Fibroblast of lung (primary cell): ENCODE measurements at regions not wholly inside any gene's neighbourhood (a gene's known extent, or its start where the extent isn't known, plus 50 kb on each side); places are given as distances from the start of the nearest gene placed in this dataset.

Experiments used
- DNase-seq, 2 donors: peaks; one replicate each; pipeline versions ENCODE4 v3.0.0 to v3.0.0-alpha.2; 2010; ENCODE audit warnings: low read depth in 2 of 2
- H2AFZ ChIP-seq: 2 replicates; pipeline ENCODE4 v1.5.1; 2012; ENCODE audit warnings: low read length, control low read depth, inconsistent platforms
- H3K27ac ChIP-seq: 2 replicates; pipeline ENCODE4 v1.5.1; 2011; ENCODE audit warnings: low read length, control low read depth; ENCODE audit not compliant: insufficient read depth
- H3K27me3 ChIP-seq: 2 replicates; pipeline ENCODE4 v1.5.1; 2011; ENCODE audit warnings: mild to moderate bottlenecking, low read length; ENCODE audit not compliant: control insufficient read depth, insufficient read depth
- H3K36me3 ChIP-seq: 2 replicates; pipeline ENCODE4 v1.5.1; 2011; ENCODE audit warnings: low read length; ENCODE audit not compliant: control insufficient read depth, insufficient read depth
- H3K4me1 ChIP-seq: 2 replicates; pipeline ENCODE4 v1.5.1; 2011; ENCODE audit warnings: low read length; ENCODE audit not compliant: control insufficient read depth, insufficient read depth; ENCODE audit errors: extremely low read depth
- H3K4me2 ChIP-seq: 2 replicates; pipeline ENCODE4 v1.5.1; 2011; ENCODE audit warnings: low read length, control low read depth; ENCODE audit not compliant: insufficient read depth; ENCODE audit errors: extremely low read depth
- H3K4me3 ChIP-seq, 4 experiments: fragments of 200-600 bp in 1 of 4; sonication (generic) in 1 of 4; replicated peaks in 1 of 4; 2 replicates each; pipeline ENCODE4 v1.5.1; 2011 to 2016; ENCODE audit warnings: low read length in 4 of 4, low read depth in 3 of 4, mild to moderate bottlenecking in 3 of 4, control low read depth in 2 of 4, inconsistent platforms in 1 of 4, mixed read lengths in 1 of 4; ENCODE audit not compliant: insufficient read depth in 1 of 4; ENCODE audit errors: control extremely low read depth in 1 of 4
- H3K79me2 ChIP-seq: 2 replicates; pipeline ENCODE4 v1.5.1; 2012; ENCODE audit warnings: mild to moderate bottlenecking, low read length, inconsistent platforms; ENCODE audit not compliant: control insufficient read depth, insufficient read depth
- H3K9ac ChIP-seq: 2 replicates; pipeline ENCODE4 v1.5.1; 2011; ENCODE audit warnings: mild to moderate bottlenecking, low read length, control low read depth; ENCODE audit not compliant: insufficient read depth
- H3K9me3 ChIP-seq: 2 replicates; pipeline ENCODE4 v1.5.1; 2012; ENCODE audit warnings: low read depth, low read length; ENCODE audit not compliant: control insufficient read depth, insufficient read depth
- H4K20me1 ChIP-seq: 2 replicates; pipeline ENCODE4 v1.5.1; 2011; ENCODE audit warnings: low read length; ENCODE audit not compliant: control insufficient read depth, insufficient read depth; ENCODE audit errors: extremely low read depth
- CTCF ChIP-seq, 2 donors: IDR thresholded peaks in 1 of 2; conservative IDR thresholded peaks in 1 of 2; 1 replicate in 1 of 2; 2 replicates in 1 of 2; pipeline ENCODE4 v1.5.1; 2011 to 2012; ENCODE audit warnings: low read length in 2 of 2, control low read depth in 1 of 2, inconsistent platforms in 1 of 2, low read depth in 1 of 2, mild to moderate bottlenecking in 1 of 2
- EZH2 ChIP-seq: IDR thresholded peaks from 2 replicates; pipeline ENCODE4 v1.5.1; 2012; ENCODE audit warnings: low read length, control low read depth, mild to moderate bottlenecking; ENCODE audit errors: missing control alignments

- H3K79me2 ChIP-seq = no peaks in the 10 kb centered on the region
- H3K36me3 ChIP-seq = no peaks in the 10 kb centered on the region
- peak; percentile 97 to 98 for DNase-seq
- H3K9me3 ChIP-seq = no peaks in the 10 kb centered on the region
- H3K4me3 ChIP-seq = peak overlapping the region in 2 of 4 experiments; percentile 41
- peak overlapping the region; percentile 52 for H3K27ac ChIP-seq
- peaks cover 8% of the 10 kb centered on the region for H3K4me1 ChIP-seq
- H3K9ac ChIP-seq = peak overlapping the region; percentile 11
- H3K27me3 ChIP-seq = no peaks in the 10 kb centered on the region
- TF ChIP-seq CTCF (conservative IDR thresholded peaks at IDR 0.05 in 1 of 2, IDR thresholded peaks at IDR 0.05 in 1 of 2; ENCODE audit: low read depth in 1 of 2, low read length in 2 of 2) (no peak), EZH2 (no peak)
- H4K20me1 ChIP-seq = no peaks in the 10 kb centered on the region
- H3K4me2 ChIP-seq = peak overlapping the region; percentile 73
- H2AFZ ChIP-seq = peak overlapping the region; percentile 22
Measured at GRCh38 chr15:92831655-92832328, 68.3 kb upstream of the CHD2 start.

- H3K4me3 ChIP-seq = no peak overlapping the region
- no peak overlapping the region for H3K27ac ChIP-seq
- H2AFZ ChIP-seq = peak overlapping the region; percentile 2
- no peak for TF ChIP-seq CTCF (conservative IDR thresholded peaks at IDR 0.05 in 1 of 2, IDR thresholded peaks at IDR 0.05 in 1 of 2; ENCODE audit: low read depth in 1 of 2, low read length in 2 of 2)
- no peak for TF ChIP-seq EZH2
- no peak overlapping the region for H3K9ac ChIP-seq
- no peaks in the 10 kb centered on the region for H3K79me2 ChIP-seq
- H3K4me2 ChIP-seq = no peak overlapping the region
- no peak for DNase-seq
- H4K20me1 ChIP-seq = no peaks in the 10 kb centered on the region
- H3K36me3 ChIP-seq = no peaks in the 10 kb centered on the region
- no peaks in the 10 kb centered on the region for H3K9me3 ChIP-seq
- H3K4me1 ChIP-seq = peaks cover 8% of the 10 kb centered on the region
- H3K27me3 ChIP-seq = no peaks in the 10 kb centered on the region
Measured at GRCh38 chr15:92833106-92833433, 67.1 kb upstream of the CHD2 start.

GRCh38 chr15:92833493-92834271 is 66.4 kb upstream of the CHD2 start:
- Histone ChIP-seq H2AFZ (peak overlapping the region; percentile 2), H3K9ac (no peak overlapping the region), H3K27me3 (no peaks in the 10 kb centered on the region), H3K9me3 (no peaks in the 10 kb centered on the region), H3K27ac (no peak overlapping the region), H3K79me2 (no peaks in the 10 kb centered on the region), H3K4me2 (no peak overlapping the region), H3K4me1 (peaks cover 8% of the 10 kb centered on the region), H4K20me1 (no peaks in the 10 kb centered on the region), H3K4me3 (no peak overlapping the region), H3K36me3 (no peaks in the 10 kb centered on the region)
- DNase-seq = no peak
- no peak for TF ChIP-seq EZH2
- no peak for TF ChIP-seq CTCF (conservative IDR thresholded peaks at IDR 0.05 in 1 of 2, IDR thresholded peaks at IDR 0.05 in 1 of 2; ENCODE audit: low read depth in 1 of 2, low read length in 2 of 2)
